CD8-positive, alpha-beta memory T cell (primary cell): ENCODE measurements at regions not wholly inside any gene's neighbourhood (a gene's known extent, or its start where the extent isn't known, plus 50 kb on each side); places are given as distances from the start of the nearest gene placed in this dataset.
A peak's percentile ranks its signal among the peaks of the same experiment; 100 is the strongest.

Experiments
- CTCF ChIA-PET: fragments of 350-600 bp; sonication (Branson Sonifier 250); formaldehyde crosslinking; loops from one replicate; lab custom pipeline; 2021; ENCODE audit warnings: antibody characterized with exemption; lab: Charles Lee
- POLR2A ChIA-PET: fragments of 350-600 bp; sonication (Branson Sonifier 250); formaldehyde crosslinking; loops from one replicate; lab custom pipeline; 2021; ENCODE audit warnings: antibody characterized with exemption; lab: Charles Lee
- DNase-seq, 5 donors: peaks; one replicate each; pipeline versions ENCODE4 v3.0.0 to v3.0.0-alpha.2; 2020 to 2022; ENCODE audit warnings: mixed read lengths in 1 of 5
- H3K27ac ChIP-seq: one replicate; pipeline ENCODE4 v1.7.0; 2013; ENCODE audit warnings: low read depth, mild to moderate bottlenecking, low read length, moderate library complexity
- H3K27me3 ChIP-seq: 2 replicates; pipeline ENCODE4 v1.7.0; 2013; ENCODE audit warnings: low read length, mild to moderate bottlenecking; ENCODE audit not compliant: insufficient read depth, poor library complexity, severe bottlenecking
- H3K36me3 ChIP-seq: 2 replicates; pipeline ENCODE4 v1.7.0; 2013; ENCODE audit warnings: mild to moderate bottlenecking, low read length, moderate library complexity; ENCODE audit not compliant: insufficient read depth
- H3K4me1 ChIP-seq: 2 replicates; pipeline ENCODE4 v1.7.0; 2013; ENCODE audit warnings: mild to moderate bottlenecking, low read length, moderate library complexity; ENCODE audit not compliant: insufficient read depth
- H3K4me3 ChIP-seq: 2 replicates; pipeline ENCODE4 v1.7.0; 2013; ENCODE audit warnings: mild to moderate bottlenecking, low read length
- H3K9me3 ChIP-seq: 2 replicates; pipeline ENCODE4 v1.7.0; 2013; ENCODE audit warnings: mild to moderate bottlenecking, low read length
- H3K27ac Mint-ChIP-seq, 8 donors: one replicate each; pipeline ENCODE4 v1.8.0; 2020 to 2021; ENCODE audit warnings: mixed read lengths in 8 of 8, mild to moderate bottlenecking in 6 of 8, inconsistent platforms in 3 of 8, moderate library complexity in 3 of 8
- H3K27me3 Mint-ChIP-seq, 2 donors: one replicate each; pipeline ENCODE4 v1.8.0; 2020 to 2021; ENCODE audit warnings: mixed read lengths in 2 of 2, mild to moderate bottlenecking in 1 of 2, moderate library complexity in 1 of 2
- H3K36me3 Mint-ChIP-seq, 3 donors: one replicate each; pipeline ENCODE4 v1.8.0; 2020 to 2021; ENCODE audit warnings: mixed read lengths in 3 of 3, inconsistent platforms in 1 of 3, mild to moderate bottlenecking in 1 of 3
- H3K4me1 Mint-ChIP-seq, 3 donors: one replicate each; pipeline ENCODE4 v1.8.0; 2020 to 2021; ENCODE audit warnings: mixed read lengths in 3 of 3, inconsistent platforms in 1 of 3, mild to moderate bottlenecking in 1 of 3
- H3K4me3 Mint-ChIP-seq, 7 donors: one replicate each; pipeline ENCODE4 v1.8.0; 2020 to 2021; ENCODE audit warnings: mixed read lengths in 7 of 7, mild to moderate bottlenecking in 6 of 7, moderate library complexity in 4 of 7, inconsistent platforms in 2 of 7
- H3K9me3 Mint-ChIP-seq, 5 donors: one replicate each; pipeline ENCODE4 v1.8.0; 2020 to 2022; ENCODE audit warnings: mixed read lengths in 5 of 5, mild to moderate bottlenecking in 3 of 5, moderate library complexity in 2 of 5, inconsistent platforms in 1 of 5

GRCh38 chr11:112361396-112361795, 100.7 kb upstream of the PLET1 start:
- ChIA-PET POLR2A (no interaction called here), CTCF (no interaction called here)
- no peaks in the 10 kb centered on the region for H3K9me3 Mint-ChIP-seq
- H3K27me3 Mint-ChIP-seq = no peaks in the 10 kb centered on the region
- no peak overlapping the region for H3K4me3 Mint-ChIP-seq
- no peak overlapping the region for H3K27ac ChIP-seq
- no peaks in the 10 kb centered on the region for H3K27me3 ChIP-seq
- no peaks in the 10 kb centered on the region for H3K36me3 ChIP-seq
- H3K4me1 Mint-ChIP-seq = no peaks in the 10 kb centered on the region
- no peaks in the 10 kb centered on the region for H3K9me3 ChIP-seq
- H3K36me3 Mint-ChIP-seq = peaks cover 0 to 4% (median 2%) of the 10 kb centered on the region in 3 donors
- no peaks in the 10 kb centered on the region for H3K4me1 ChIP-seq
- DNase-seq = no peak
- H3K4me3 ChIP-seq = no peak overlapping the region
- no peak overlapping the region for H3K27ac Mint-ChIP-seq

GRCh38 chr11:112363527-112363926, 102.9 kb upstream of the PLET1 start:
- no peak for DNase-seq
- Mint-ChIP-seq H3K36me3 (peaks cover 0 to 4% (median 2%) of the 10 kb centered on the region in 3 donors), H3K27me3 (no peaks in the 10 kb centered on the region), H3K9me3 (no peaks in the 10 kb centered on the region), H3K4me1 (no peaks in the 10 kb centered on the region), H3K4me3 (no peak overlapping the region), H3K27ac (no peak overlapping the region)
- CTCF ChIA-PET = no interaction called here
- Histone ChIP-seq H3K4me1 (no peaks in the 10 kb centered on the region), H3K27me3 (no peaks in the 10 kb centered on the region), H3K36me3 (no peaks in the 10 kb centered on the region), H3K4me3 (no peak overlapping the region), H3K9me3 (no peaks in the 10 kb centered on the region), H3K27ac (no peak overlapping the region)
- POLR2A ChIA-PET = no interaction called here

- H3K4me3 ChIP-seq = no peak overlapping the region
- no peaks in the 10 kb centered on the region for H3K27me3 ChIP-seq
- CTCF ChIA-PET = interaction anchor here (0.8 kb wide), 1 partner anchor 10 kb away, joined by 3 read pairs; no protein-coding TSS in a partner anchor
- H3K27ac ChIP-seq = no peak overlapping the region
- Mint-ChIP-seq H3K4me1 (no peaks in the 10 kb centered on the region), H3K9me3 (no peaks in the 10 kb centered on the region), H3K36me3 (peaks cover 0 to 4% (median 2%) of the 10 kb centered on the region in 3 donors), H3K27ac (peak overlapping the region in 1 of 8 donors; percentile 66), H3K4me3 (no peak overlapping the region), H3K27me3 (no peaks in the 10 kb centered on the region)
- POLR2A ChIA-PET = no interaction called here
- no peaks in the 10 kb centered on the region for H3K4me1 ChIP-seq
- H3K9me3 ChIP-seq = no peaks in the 10 kb centered on the region
- no peaks in the 10 kb centered on the region for H3K36me3 ChIP-seq
- no peak for DNase-seq
Observed at GRCh38 chr11:112364962-112365481, 104.4 kb upstream of the PLET1 start.

GRCh38 chr11:112366012-112366411, 105.4 kb upstream of the PLET1 start:
- Histone ChIP-seq H3K4me3 (no peak overlapping the region), H3K36me3 (no peaks in the 10 kb centered on the region), H3K27me3 (no peaks in the 10 kb centered on the region), H3K4me1 (no peaks in the 10 kb centered on the region), H3K9me3 (no peaks in the 10 kb centered on the region), H3K27ac (no peak overlapping the region)
- Mint-ChIP-seq H3K27ac (no peak overlapping the region), H3K36me3 (peaks cover 0 to 4% (median 2%) of the 10 kb centered on the region in 3 donors), H3K4me3 (no peak overlapping the region), H3K9me3 (peaks cover 0 to 1% (median 0%) of the 10 kb centered on the region in 5 donors), H3K4me1 (no peaks in the 10 kb centered on the region), H3K27me3 (no peaks in the 10 kb centered on the region)
- ChIA-PET POLR2A (no interaction called here), CTCF (no interaction called here)
- DNase-seq = no peak

- Histone ChIP-seq H3K36me3 (no peaks in the 10 kb centered on the region), H3K27me3 (no peaks in the 10 kb centered on the region), H3K9me3 (no peaks in the 10 kb centered on the region), H3K4me3 (no peak overlapping the region), H3K4me1 (no peaks in the 10 kb centered on the region), H3K27ac (no peak overlapping the region)
- Mint-ChIP-seq H3K4me1 (no peaks in the 10 kb centered on the region), H3K36me3 (peaks cover 0 to 2% (median 2%) of the 10 kb centered on the region in 3 donors), H3K27ac (peak overlapping the region in 1 of 8 donors; percentile 54), H3K4me3 (no peak overlapping the region), H3K9me3 (peaks cover 0 to 1% (median 0%) of the 10 kb centered on the region in 5 donors), H3K27me3 (no peaks in the 10 kb centered on the region)
- no peak for DNase-seq
- ChIA-PET CTCF (no interaction called here), POLR2A (no interaction called here)
Observed at GRCh38 chr11:112366777-112367176, 106.1 kb upstream of the PLET1 start.

- Mint-ChIP-seq H3K27me3 (no peaks in the 10 kb centered on the region), H3K4me3 (no peak overlapping the region), H3K9me3 (peaks cover 0 to 3% (median 0%) of the 10 kb centered on the region in 5 donors), H3K27ac (no peak overlapping the region), H3K36me3 (peaks cover 0 to 2% (median 2%) of the 10 kb centered on the region in 3 donors), H3K4me1 (no peaks in the 10 kb centered on the region)
- no peaks in the 10 kb centered on the region for H3K4me1 ChIP-seq
- no peak for DNase-seq
- no peak overlapping the region for H3K4me3 ChIP-seq
- H3K9me3 ChIP-seq = no peaks in the 10 kb centered on the region
- ChIA-PET POLR2A (no interaction called here), CTCF (no interaction called here)
- no peak overlapping the region for H3K27ac ChIP-seq
- H3K36me3 ChIP-seq = no peaks in the 10 kb centered on the region
- H3K27me3 ChIP-seq = no peaks in the 10 kb centered on the region
Observed at GRCh38 chr11:112367461-112367860, 106.8 kb upstream of the PLET1 start.

- Mint-ChIP-seq H3K9me3 (peaks cover 0 to 3% (median 1%) of the 10 kb centered on the region in 5 donors), H3K36me3 (peaks cover under 1 to 2% (median 2%) of the 10 kb centered on the region in 3 donors), H3K4me3 (no peak overlapping the region), H3K4me1 (no peaks in the 10 kb centered on the region), H3K27me3 (no peaks in the 10 kb centered on the region), H3K27ac (peak overlapping the region in 2 of 8 donors; percentile 1 to 8)
- H3K36me3 ChIP-seq = no peaks in the 10 kb centered on the region
- H3K4me3 ChIP-seq = no peak overlapping the region
- CTCF ChIA-PET = no interaction called here
- POLR2A ChIA-PET = no interaction called here
- no peak overlapping the region for H3K27ac ChIP-seq
- no peak for DNase-seq
- no peaks in the 10 kb centered on the region for H3K27me3 ChIP-seq
- H3K4me1 ChIP-seq = no peaks in the 10 kb centered on the region
- H3K9me3 ChIP-seq = no peaks in the 10 kb centered on the region
Observed at GRCh38 chr11:112367895-112368294, 107.2 kb upstream of the PLET1 start.

- Histone ChIP-seq H3K4me1 (no peaks in the 10 kb centered on the region), H3K27ac (no peak overlapping the region), H3K36me3 (no peaks in the 10 kb centered on the region), H3K27me3 (no peaks in the 10 kb centered on the region), H3K9me3 (no peaks in the 10 kb centered on the region), H3K4me3 (no peak overlapping the region)
- Mint-ChIP-seq H3K4me3 (no peak overlapping the region), H3K9me3 (peaks cover 0 to 7% (median 2%) of the 10 kb centered on the region in 5 donors), H3K4me1 (no peaks in the 10 kb centered on the region), H3K36me3 (peaks cover 2 to 6% (median 2%) of the 10 kb centered on the region in 3 donors), H3K27me3 (no peaks in the 10 kb centered on the region), H3K27ac (peak overlapping the region in 1 of 8 donors; percentile 8)
- ChIA-PET CTCF (no interaction called here), POLR2A (no interaction called here)
- DNase-seq = no peak
Observed at GRCh38 chr11:112368381-112368780, 107.7 kb upstream of the PLET1 start.
